Medulla oblongata (tissue), 1 donor: ENCODE measurements at regions not wholly inside any gene's neighbourhood (a gene's known extent, or its start where the extent isn't known, plus 50 kb on each side); places are given as distances from the start of the nearest gene placed in this dataset.

Experiments used
- DNase-seq: peaks from one replicate; pipeline ENCODE4 v3.0.0-alpha.2; 2015; ENCODE audit errors: extremely low spot score

GRCh38 chr3:30263238-30263924 lies 343.0 kb upstream of the TGFBR2 start:
- DNase-seq = no peak

GRCh38 chr3:30263925-30264313 lies 342.5 kb upstream of the TGFBR2 start:
- no peak for DNase-seq

GRCh38 chr3:30266524-30266923 lies 339.9 kb upstream of the TGFBR2 start:
- DNase-seq = no peak

- DNase-seq = no peak
These were observed 338.1 kb upstream of the TGFBR2 start for GRCh38 chr3:30268288-30268687.

GRCh38 chr3:30269751-30270445 lies 336.5 kb upstream of the TGFBR2 start:
- DNase-seq = peak; percentile 43

- DNase-seq = no peak
These were observed 334.6 kb upstream of the TGFBR2 start for GRCh38 chr3:30271781-30272180.

GRCh38 chr3:30273304-30274072 lies 332.9 kb upstream of the TGFBR2 start:
- DNase-seq = no peak

GRCh38 chr3:30277494-30277893 lies 328.9 kb upstream of the TGFBR2 start:
- no peak for DNase-seq

GRCh38 chr3:30281526-30281925 lies 324.9 kb upstream of the TGFBR2 start:
- no peak for DNase-seq

- no peak for DNase-seq
These were observed 324.2 kb upstream of the TGFBR2 start for GRCh38 chr3:30282154-30282696.

- no peak for DNase-seq
These were observed 321.0 kb upstream of the TGFBR2 start for GRCh38 chr3:30285188-30286006.

- DNase-seq = peak; percentile 43
These were observed 320.3 kb upstream of the TGFBR2 start for GRCh38 chr3:30286007-30286669.

GRCh38 chr3:30286811-30287210 lies 319.6 kb upstream of the TGFBR2 start:
- no peak for DNase-seq

GRCh38 chr3:30288830-30289229 lies 317.6 kb upstream of the TGFBR2 start:
- DNase-seq = no peak

- no peak for DNase-seq
These were observed 317.1 kb upstream of the TGFBR2 start for GRCh38 chr3:30289324-30289723.

- DNase-seq = peak; percentile 5
These were observed 316.6 kb upstream of the TGFBR2 start for GRCh38 chr3:30289766-30290165.

GRCh38 chr3:30290479-30290878 lies 315.9 kb upstream of the TGFBR2 start:
- no peak for DNase-seq

- no peak for DNase-seq
These were observed 314.1 kb upstream of the TGFBR2 start for GRCh38 chr3:30292192-30292893.

- no peak for DNase-seq
These were observed 312.7 kb upstream of the TGFBR2 start for GRCh38 chr3:30293621-30294240.

- no peak for DNase-seq
These were observed 312.1 kb upstream of the TGFBR2 start for GRCh38 chr3:30294241-30294667.
